GM12878 (cell line): ENCODE measurements at regions not wholly inside any gene's neighbourhood (a gene's known extent, or its start where the extent isn't known, plus 50 kb on each side); places are given as distances from the start of the nearest gene placed in this dataset.

Experiments
- ATAC-seq: fragments of 200-7000 bp; cut with Tn5 transposase; 3 replicates; pipeline ENCODE4 v1.9.1; 2020; ENCODE audit warnings: mild to moderate bottlenecking, moderate library complexity
- BruUV-seq: library from RNA; stranded (reverse); fragments of 400-500 nt; replicated peaks from 2 replicates; lab custom pipeline; 2021; lab: Mats Ljungman, UMichigan
- CTCF ChIA-PET: fragments of 300-600 bp; sonication (Branson Sonifier 250); formaldehyde crosslinking; extraction: SDS; loops from one replicate; lab custom pipeline; 2021; ENCODE audit warnings: inconsistent platforms; lab: Yijun Ruan, JAX
- POLR2A ChIA-PET: fragments of 350-600 bp; formaldehyde crosslinking; extraction: SDS; loops from one replicate; lab custom pipeline; 2021; ENCODE audit warnings: inconsistent platforms; lab: Charles Lee
- RAD21 ChIA-PET: fragments of 300-600 bp; sonication (Branson Sonifier 250); formaldehyde crosslinking; loops from one replicate; lab custom pipeline; 2023; ENCODE audit warnings: antibody characterized with exemption; ENCODE audit not compliant: unreplicated experiment; lab: Charles Lee
- SMC1A ChIA-PET: fragments of 300-600 bp; sonication (Branson Sonifier 250); formaldehyde crosslinking; loops from one replicate; lab custom pipeline; 2023; ENCODE audit not compliant: unreplicated experiment, uncharacterized antibody; lab: Charles Lee
- DNase-seq: peaks from one replicate; pipeline ENCODE4 v3.0.0-alpha.2; 2011; ENCODE audit warnings: low read depth, low spot score
- FAIRE-seq: peaks from 3 replicates; lab custom pipeline; 2011; peaks lifted over from hg19 to GRCh38; lab: Jason Lieb, UNC
- H2AFZ ChIP-seq: 2 replicates; pipeline ENCODE4 v1.6.0; 2011; ENCODE audit warnings: low read depth, low read length, control low read depth; ENCODE audit not compliant: control insufficient read depth
- H3K27ac ChIP-seq: 2 replicates; pipeline ENCODE4 v1.5.1; 2011; ENCODE audit warnings: control low read depth; ENCODE audit not compliant: control insufficient read depth, insufficient read depth
- H3K27me3 ChIP-seq, 2 experiments: replicated peaks in 1 of 2; 2 replicates each; pipeline versions ENCODE4 v1.6.0 to v1.6.1; 2011; ENCODE audit warnings: low read length in 1 of 2; ENCODE audit not compliant: control insufficient read depth in 2 of 2, insufficient read depth in 2 of 2
- H3K36me3 ChIP-seq, 2 experiments: 2 replicates each; pipeline ENCODE4 v1.5.1; 2011; ENCODE audit warnings: low read length in 1 of 2; ENCODE audit not compliant: control insufficient read depth in 2 of 2, insufficient read depth in 2 of 2
- H3K4me1 ChIP-seq: 2 replicates; pipeline ENCODE4 v1.6.1; 2011; ENCODE audit warnings: mild to moderate bottlenecking, low read length, moderate library complexity, mixed read lengths; ENCODE audit not compliant: control insufficient read depth, insufficient read depth
- H3K4me2 ChIP-seq: 2 replicates; pipeline ENCODE4 v1.6.0; 2011; ENCODE audit warnings: control low read depth; ENCODE audit not compliant: control insufficient read depth, insufficient read depth
- H3K4me3 ChIP-seq: fragments of 200-600 bp; sonication (generic); 2 replicates; pipeline ENCODE4 v1.5.1; 2016
- H3K79me2 ChIP-seq: 2 replicates; pipeline ENCODE4 v1.6.0; 2011; ENCODE audit warnings: low read length; ENCODE audit not compliant: control insufficient read depth, insufficient read depth
- H3K9ac ChIP-seq: 2 replicates; pipeline ENCODE4 v1.8.0; 2011; ENCODE audit warnings: low read length, control low read depth, mixed read lengths; ENCODE audit not compliant: control insufficient read depth, insufficient read depth
- H3K9me3 ChIP-seq: replicated peaks from 3 replicates; pipeline ENCODE4 v1.5.1; 2011; ENCODE audit warnings: mild to moderate bottlenecking, low read length; ENCODE audit not compliant: control insufficient read depth, insufficient read depth
- H4K20me1 ChIP-seq: 2 replicates; pipeline ENCODE4 v1.6.0; 2011; ENCODE audit not compliant: control insufficient read depth, insufficient read depth
- ATF3 ChIP-seq: IDR thresholded peaks from 2 replicates; pipeline ENCODE4 v1.6.1; 2011; ENCODE audit warnings: low read depth, mild to moderate bottlenecking, low read length, moderate library complexity, borderline replicate concordance; ENCODE audit errors: extremely low read depth
- BCL11A ChIP-seq: IDR thresholded peaks from 2 replicates; pipeline ENCODE4 v1.6.1; 2011; ENCODE audit warnings: low read depth, low read length
- BHLHE40 ChIP-seq, 2 experiments: fragments of 450-650 bp in 1 of 2; IDR thresholded peaks; 2 replicates each; pipeline ENCODE4 v1.6.1; 2011 to 2017; ENCODE audit warnings: low read depth in 2 of 2, borderline replicate concordance in 1 of 2, improper control_type of control experiment in 1 of 2, low read length in 1 of 2, mild to moderate bottlenecking in 1 of 2
- BMI1 ChIP-seq: fragments of 450-650 bp; IDR thresholded peaks from 2 replicates; pipeline ENCODE4 v1.6.1; 2016; ENCODE audit warnings: mild to moderate bottlenecking, moderate library complexity, borderline replicate concordance
- CREB1 ChIP-seq: IDR thresholded peaks from 2 replicates; pipeline ENCODE4 v1.6.1; 2012; ENCODE audit warnings: low read depth, mild to moderate bottlenecking, inconsistent platforms
- CREM ChIP-seq: IDR thresholded peaks from 2 replicates; pipeline ENCODE4 v1.6.1; 2014; ENCODE audit warnings: antibody characterized with exemption, low read depth
- EGR1 ChIP-seq, 2 experiments: IDR thresholded peaks; 1 replicate in 1 of 2; 2 replicates in 1 of 2; pipeline ENCODE4 v1.6.1; 2011 to 2012; ENCODE audit warnings: low read depth in 2 of 2, low read length in 2 of 2, borderline replicate concordance in 1 of 2, mild to moderate bottlenecking in 1 of 2, moderate library complexity in 1 of 2
- ESRRA ChIP-seq: IDR thresholded peaks from 2 replicates; pipeline ENCODE4 v1.6.1; 2012; ENCODE audit warnings: mild to moderate bottlenecking, low read length, improper control_type of control experiment
- JUND ChIP-seq: IDR thresholded peaks from 2 replicates; pipeline ENCODE4 v1.6.1; 2012; ENCODE audit warnings: low read depth, mild to moderate bottlenecking, low read length, improper control_type of control experiment, moderate library complexity
- KLF5 ChIP-seq: fragments of 450-650 bp; IDR thresholded peaks from 2 replicates; pipeline ENCODE4 v1.6.1; 2014; ENCODE audit warnings: mild to moderate bottlenecking; ENCODE audit not compliant: partially characterized antibody
- MLLT1 ChIP-seq: fragments of 450-650 bp; IDR thresholded peaks from 2 replicates; pipeline ENCODE4 v1.6.1; 2016; ENCODE audit warnings: mild to moderate bottlenecking
- MTA3 ChIP-seq: IDR thresholded peaks from 2 replicates; pipeline ENCODE4 v1.6.1; 2012; ENCODE audit warnings: low read length, inconsistent platforms, borderline replicate concordance
- RCOR1 ChIP-seq: conservative IDR thresholded peaks from 2 replicates; pipeline ENCODE4 v1.6.1; 2012; ENCODE audit warnings: low read depth, low read length, improper control_type of control experiment
- RELA ChIP-seq: fragments of 450-650 bp; IDR thresholded peaks from 2 replicates; pipeline ENCODE4 v1.8.0; 2014; ENCODE audit warnings: borderline replicate concordance; ENCODE audit not compliant: partially characterized antibody
- TARDBP ChIP-seq: IDR thresholded peaks from 2 replicates; pipeline ENCODE4 v1.6.1; 2016; ENCODE audit warnings: borderline replicate concordance
- TCF12 ChIP-seq: IDR thresholded peaks from 2 replicates; pipeline ENCODE4 v1.6.1; 2011; ENCODE audit warnings: low read depth, mild to moderate bottlenecking, low read length
- ZNF217 ChIP-seq: fragments of 450-650 bp; IDR thresholded peaks from 2 replicates; pipeline ENCODE4 v1.6.1; 2017; ENCODE audit warnings: antibody characterized with exemption, mild to moderate bottlenecking
- ZSCAN29 ChIP-seq: fragments of 450-650 bp; IDR thresholded peaks from 2 replicates; pipeline ENCODE4 v1.6.1; 2017; ENCODE audit warnings: mild to moderate bottlenecking, moderate library complexity
- WGBS: methylation state at CpG from one replicate; pipeline ENCODE4 v1.1.6; 2016; ENCODE audit warnings: low lambda C conversion rate; ENCODE audit not compliant: insufficient replicate concordance, insufficient coverage; ENCODE audit errors: missing lambda C conversion rate; 5-methylcytosine and 5-hydroxymethylcytosine counted together
- in situ Hi-C: fragments of 300-500 bp; cut with MboI; formaldehyde crosslinking; loops from 9 replicates; pipeline ENCODE4 v1.14.3; 2018; ENCODE audit warnings: mixed read lengths
- intact Hi-C: fragments of 100-400 bp; cut with micrococcal nuclease; formaldehyde crosslinking; loops from one replicate; pipeline ENCODE4 v1.14.2; 2022; ENCODE audit not compliant: unreplicated experiment

- TF ChIP-seq MLLT1 = no peak
- TF ChIP-seq BHLHE40 (IDR thresholded peaks at IDR 0.05; ENCODE audit: borderline replicate concordance in 1 of 2, low read depth in 2 of 2, low read length in 1 of 2) = no peak
- no peak for TF ChIP-seq BMI1
Observed at GRCh38 chr9:16336833-16337232, 533.6 kb downstream of the BNC2 start (continued).

GRCh38 chr9:16337322-16338029 is 533.0 kb downstream of the BNC2 start:
- CTCF ChIA-PET = no interaction called here
- DNase-seq = no peak

More at GRCh38 chr9:16337322-16338029, 533.0 kb downstream of the BNC2 start:
- RAD21 ChIA-PET = no interaction called here
- intact Hi-C loops = no loop called here
- in situ Hi-C loops = no loop called here
- H3K9me3 ChIP-seq = no peaks in the 10 kb centered on the region
- H3K36me3 ChIP-seq = no peaks in the 10 kb centered on the region
- H3K27ac ChIP-seq = no peak overlapping the region
- H4K20me1 ChIP-seq = no peaks in the 10 kb centered on the region
- TF ChIP-seq CREB1 (no peak), ZSCAN29 (no peak), BCL11A (no peak), JUND (no peak), KLF5 (no peak), MTA3 (no peak), RCOR1 (no peak), RELA (no peak), EGR1 (IDR thresholded peaks at IDR 0.05; ENCODE audit: borderline replicate concordance in 1 of 2, low read depth in 2 of 2, low read length in 2 of 2) (no peak), ESRRA (no peak), ZNF217 (no peak), TCF12 (no peak), CREM (no peak), ATF3 (no peak), TARDBP (no peak)
- 11% methylated on average over 5 of the region's 5 CpGs for WGBS
- no peak overlapping the region for H3K4me2 ChIP-seq
- ATAC-seq (no peak), FAIRE-seq (no peak)
- H3K4me3 ChIP-seq = no peak overlapping the region
- no peaks in the 10 kb centered on the region for H3K27me3 ChIP-seq
- no peak overlapping the region for H2AFZ ChIP-seq
- POLR2A ChIA-PET = no interaction called here
- BruUV-seq = no TSS peak
- SMC1A ChIA-PET = interaction anchor here (0.7 kb wide), 1 partner anchor 31 kb away, joined by 3 read pairs; no protein-coding TSS in a partner anchor
- no peaks in the 10 kb centered on the region for H3K79me2 ChIP-seq
- no peak overlapping the region for H3K9ac ChIP-seq
- no peaks in the 10 kb centered on the region for H3K4me1 ChIP-seq
